ENCODE measurements at regions not wholly inside any gene's neighbourhood (a gene's known extent, or its start where the extent isn't known, plus 50 kb on each side); places are given as distances from the start of the nearest gene placed in this dataset.

GRCh38 chr1:22290157-22290556, 147.3 kb upstream of the WNT4 start:
- no peak for TF ChIP-seq JUND (IDR thresholded peaks at IDR 0.05; ENCODE audit: low read depth)
- in situ Hi-C loops (cut with HindIII; ENCODE audit: low pct_unique_long_range_greater_than_20kb, low sequenced_read_pairs), result no loop called here
- DNase-seq (ENCODE audit: low read depth in 1 of 2, low spot score in 1 of 2), result no peak

DNA sequence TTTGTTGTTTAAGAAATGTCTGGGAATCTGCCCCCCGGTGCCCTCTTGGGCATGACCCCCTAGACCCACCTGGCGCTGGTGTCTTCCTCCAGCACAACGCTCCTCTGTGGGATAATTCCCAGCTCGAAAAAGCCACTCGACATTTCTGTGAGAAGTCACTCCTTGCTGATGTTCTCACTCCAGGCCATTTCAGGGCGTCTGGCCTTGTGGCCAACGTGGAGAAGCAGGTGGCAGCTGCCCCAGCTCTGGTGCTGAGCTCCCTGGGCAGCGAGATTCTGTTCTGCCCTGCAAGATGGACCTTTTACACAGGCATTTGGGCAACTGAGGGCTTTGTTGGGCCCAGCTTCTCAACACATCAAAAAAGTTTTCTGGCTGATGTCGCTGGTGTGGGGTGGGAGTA, 147.7 kb upstream of the WNT4 start:
- DNase-seq (ENCODE audit: low read depth in 1 of 2, low spot score in 1 of 2), result no peak
- in situ Hi-C loops (cut with HindIII; ENCODE audit: low pct_unique_long_range_greater_than_20kb, low sequenced_read_pairs), result no loop called here
- TF ChIP-seq JUND (IDR thresholded peaks at IDR 0.05; ENCODE audit: low read depth), result no peak

- no peak for TF ChIP-seq JUND (IDR thresholded peaks at IDR 0.05; ENCODE audit: low read depth)
- no peak for DNase-seq (ENCODE audit: low read depth in 1 of 2, low spot score in 1 of 2)
- in situ Hi-C loops (cut with HindIII; ENCODE audit: low pct_unique_long_range_greater_than_20kb, low sequenced_read_pairs), result no loop called here
Measured at GRCh38 chr1:22291057-22291456, 148.2 kb upstream of the WNT4 start.

DNA sequence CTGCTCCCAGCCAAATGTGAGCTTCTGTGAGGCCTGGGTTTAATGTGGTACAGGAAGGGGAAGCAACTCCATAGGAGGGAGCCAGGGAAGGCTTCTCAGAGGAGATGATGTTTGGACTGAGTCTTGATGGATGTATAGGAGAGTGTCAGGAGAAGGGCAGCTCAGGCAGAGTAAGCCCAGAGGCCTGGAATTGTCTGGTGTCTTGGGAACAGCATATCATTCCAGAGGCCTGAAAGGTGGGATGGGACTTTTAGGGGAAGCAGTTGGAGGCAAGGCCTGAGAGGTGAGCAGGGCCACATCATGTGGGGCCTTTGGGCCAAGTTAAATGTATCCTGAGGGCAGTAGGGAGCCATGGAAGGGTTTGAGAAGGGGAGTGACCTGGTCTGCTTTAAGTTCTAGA, 148.6 kb upstream of the WNT4 start:
- TF ChIP-seq JUND (IDR thresholded peaks at IDR 0.05; ENCODE audit: low read depth), result no peak
- in situ Hi-C loops (cut with HindIII; ENCODE audit: low pct_unique_long_range_greater_than_20kb, low sequenced_read_pairs), result no loop called here
- no peak for DNase-seq (ENCODE audit: low read depth in 1 of 2, low spot score in 1 of 2)

DNA sequence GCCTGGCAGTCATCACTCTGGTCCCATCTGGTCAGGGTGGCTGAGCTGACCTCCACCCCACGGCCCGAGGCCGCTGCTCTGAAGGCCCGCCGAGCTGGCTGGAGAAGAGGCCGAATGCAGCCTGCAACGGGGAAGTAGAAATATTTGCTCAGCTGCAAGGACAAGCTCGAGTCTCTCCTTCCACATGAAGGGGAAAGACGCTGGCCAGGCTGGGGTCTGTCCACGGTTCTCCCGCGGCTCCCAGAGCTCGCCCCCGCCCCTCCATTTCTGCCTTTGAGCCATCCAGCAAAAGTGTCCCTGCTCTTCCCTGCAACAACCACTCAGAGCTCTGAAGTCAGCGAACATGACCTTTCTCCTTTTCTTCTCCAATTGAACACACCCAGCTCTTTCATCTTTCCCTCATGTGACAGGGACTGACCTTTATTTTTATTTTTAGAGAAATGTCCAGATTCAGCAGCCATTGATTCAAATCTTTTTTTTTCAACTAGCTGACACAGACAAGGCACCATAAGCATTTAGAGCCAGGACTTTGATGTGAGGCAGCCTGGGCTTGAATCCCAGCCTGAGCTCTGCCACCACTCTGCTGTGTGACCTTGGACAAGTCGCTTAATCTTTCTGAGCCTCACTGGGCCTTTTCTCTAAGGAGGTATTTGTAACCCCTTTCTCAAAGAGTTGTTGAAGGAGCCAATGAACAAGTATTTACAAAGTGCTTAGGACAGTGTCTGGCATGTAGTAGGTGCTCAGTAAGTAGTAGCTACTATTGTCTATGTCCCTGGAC, 149.3 kb upstream of the WNT4 start:
- no peak for TF ChIP-seq JUND (IDR thresholded peaks at IDR 0.05; ENCODE audit: low read depth)
- no peak for DNase-seq (ENCODE audit: low read depth in 1 of 2, low spot score in 1 of 2)
- in situ Hi-C loops (cut with HindIII; ENCODE audit: low pct_unique_long_range_greater_than_20kb, low sequenced_read_pairs), result no loop called here

- TF ChIP-seq JUND (IDR thresholded peaks at IDR 0.05; ENCODE audit: low read depth), result no peak
- in situ Hi-C loops (cut with HindIII; ENCODE audit: low pct_unique_long_range_greater_than_20kb, low sequenced_read_pairs), result no loop called here
- no peak for DNase-seq (ENCODE audit: low read depth in 1 of 2, low spot score in 1 of 2)
Measured at GRCh38 chr1:22295396-22295795, 152.5 kb upstream of the WNT4 start.

DNA sequence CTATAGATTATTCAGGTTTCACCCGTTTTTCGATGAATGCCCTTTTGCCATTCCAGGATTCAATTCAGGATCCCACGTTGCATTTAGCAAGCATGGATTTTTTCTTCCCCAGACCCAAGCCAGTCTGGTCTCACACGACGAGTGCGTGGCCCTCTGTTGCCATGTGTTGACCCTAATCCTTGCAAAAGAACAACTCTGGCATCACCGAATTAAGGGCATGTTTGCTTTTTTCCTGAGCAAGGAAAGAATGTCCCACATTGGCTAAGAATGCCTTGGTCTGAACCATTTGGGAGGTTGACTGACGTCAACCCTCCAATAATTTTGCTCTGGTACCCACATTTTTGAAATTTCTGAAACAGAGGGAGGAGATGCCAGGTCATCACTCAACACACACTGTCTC, 153.0 kb upstream of the WNT4 start:
- in situ Hi-C loops (cut with HindIII; ENCODE audit: low pct_unique_long_range_greater_than_20kb, low sequenced_read_pairs), result no loop called here
- TF ChIP-seq JUND (IDR thresholded peaks at IDR 0.05; ENCODE audit: low read depth), result no peak
- DNase-seq (ENCODE audit: low read depth in 1 of 2, low spot score in 1 of 2), result no peak

GRCh38 chr1:22296701-22297591, 154.0 kb upstream of the WNT4 start:
- TF ChIP-seq JUND (IDR thresholded peaks at IDR 0.05; ENCODE audit: low read depth), result no peak
- DNase-seq (ENCODE audit: low read depth in 1 of 2, low spot score in 1 of 2), result peak in 1 of 2 experiments; percentile 63
- in situ Hi-C loops (cut with HindIII; ENCODE audit: low pct_unique_long_range_greater_than_20kb, low sequenced_read_pairs), result no loop called here

DNA sequence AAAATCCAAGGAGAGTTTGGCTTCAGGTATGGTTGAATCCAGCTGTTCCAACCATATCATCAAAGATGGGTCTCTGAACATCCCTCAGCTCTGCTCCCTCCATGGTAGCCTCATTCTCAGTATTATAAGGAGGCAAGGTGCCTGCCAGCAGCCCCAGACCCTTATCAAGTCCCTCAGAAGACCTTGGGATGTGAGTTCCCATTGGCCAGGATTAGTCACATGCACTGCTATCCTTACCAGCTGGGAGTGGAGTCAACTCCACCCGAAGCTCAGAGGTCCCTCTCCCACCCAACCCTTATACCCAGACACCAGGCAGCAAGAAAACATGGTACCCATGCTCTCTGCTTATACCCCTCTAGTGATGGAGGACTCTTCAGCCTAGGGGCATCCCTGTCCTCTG, 153.7 kb upstream of the ZBTB40 start:
- DNase-seq (ENCODE audit: low read depth in 1 of 2, low spot score in 1 of 2), result no peak
- in situ Hi-C loops (cut with HindIII; ENCODE audit: low pct_unique_long_range_greater_than_20kb, low sequenced_read_pairs), result no loop called here
- no peak for TF ChIP-seq JUND (IDR thresholded peaks at IDR 0.05; ENCODE audit: low read depth)

GRCh38 chr1:22303816-22304215, 147.8 kb upstream of the ZBTB40 start:
- DNase-seq (ENCODE audit: low read depth in 1 of 2, low spot score in 1 of 2), result no peak
- TF ChIP-seq JUND (IDR thresholded peaks at IDR 0.05; ENCODE audit: low read depth), result no peak
- in situ Hi-C loops (cut with HindIII; ENCODE audit: low pct_unique_long_range_greater_than_20kb, low sequenced_read_pairs), result no loop called here

GRCh38 chr1:22309572-22309971, 142.1 kb upstream of the ZBTB40 start:
- no peak for TF ChIP-seq JUND (IDR thresholded peaks at IDR 0.05; ENCODE audit: low read depth)
- no peak for DNase-seq (ENCODE audit: low read depth in 1 of 2, low spot score in 1 of 2)
- in situ Hi-C loops (cut with HindIII; ENCODE audit: low pct_unique_long_range_greater_than_20kb, low sequenced_read_pairs), result no loop called here

- no peak for TF ChIP-seq JUND (IDR thresholded peaks at IDR 0.05; ENCODE audit: low read depth)
- in situ Hi-C loops (cut with HindIII; ENCODE audit: low pct_unique_long_range_greater_than_20kb, low sequenced_read_pairs), result no loop called here
- DNase-seq (ENCODE audit: low read depth in 1 of 2, low spot score in 1 of 2), result no peak
Measured at GRCh38 chr1:22311461-22311860, 140.2 kb upstream of the ZBTB40 start.

GRCh38 chr1:22313321-22313720, 138.3 kb upstream of the ZBTB40 start:
- TF ChIP-seq JUND (IDR thresholded peaks at IDR 0.05; ENCODE audit: low read depth), result no peak
- in situ Hi-C loops (cut with HindIII; ENCODE audit: low pct_unique_long_range_greater_than_20kb, low sequenced_read_pairs), result no loop called here
- no peak for DNase-seq (ENCODE audit: low read depth in 1 of 2, low spot score in 1 of 2)
